22Rv1 (cell line): ENCODE measurements at regions not wholly inside any gene's neighbourhood (a gene's known extent, or its start where the extent isn't known, plus 50 kb on each side); places are given as distances from the start of the nearest gene placed in this dataset.

Experiments used
- CTCF ChIP-seq: fragments of 450-650 bp; IDR thresholded peaks from 2 replicates; pipeline ENCODE4 v1.5.1; 2017; ENCODE audit warnings: mild to moderate bottlenecking
- ZFX ChIP-seq: fragments of 450-650 bp; IDR thresholded peaks from 2 replicates; pipeline ENCODE4 v1.6.1; 2017; ENCODE audit warnings: antibody characterized with exemption, borderline replicate concordance

GRCh38 chr1:4854367-4854766 lies 200.0 kb downstream of the AJAP1 start:
- TF ChIP-seq CTCF (no peak), ZFX (no peak)
